DMS53 treated with DMSO at 0.1 percent for 48 hours (cell line): ENCODE measurements at regions not wholly inside any gene's neighbourhood (a gene's known extent, or its start where the extent isn't known, plus 50 kb on each side); places are given as distances from the start of the nearest gene placed in this dataset.
"Not testable (repeated sequence)": the region's sequence is repeated elsewhere in the genome, so short reads cannot be mapped to it uniquely, and the experiment has no call there.

Experiments
- DNase-seq: peaks from one replicate; lab custom pipeline; 2025; ENCODE audit not compliant: unreplicated experiment; lab: John Stamatoyannopoulos, UW

DNA sequence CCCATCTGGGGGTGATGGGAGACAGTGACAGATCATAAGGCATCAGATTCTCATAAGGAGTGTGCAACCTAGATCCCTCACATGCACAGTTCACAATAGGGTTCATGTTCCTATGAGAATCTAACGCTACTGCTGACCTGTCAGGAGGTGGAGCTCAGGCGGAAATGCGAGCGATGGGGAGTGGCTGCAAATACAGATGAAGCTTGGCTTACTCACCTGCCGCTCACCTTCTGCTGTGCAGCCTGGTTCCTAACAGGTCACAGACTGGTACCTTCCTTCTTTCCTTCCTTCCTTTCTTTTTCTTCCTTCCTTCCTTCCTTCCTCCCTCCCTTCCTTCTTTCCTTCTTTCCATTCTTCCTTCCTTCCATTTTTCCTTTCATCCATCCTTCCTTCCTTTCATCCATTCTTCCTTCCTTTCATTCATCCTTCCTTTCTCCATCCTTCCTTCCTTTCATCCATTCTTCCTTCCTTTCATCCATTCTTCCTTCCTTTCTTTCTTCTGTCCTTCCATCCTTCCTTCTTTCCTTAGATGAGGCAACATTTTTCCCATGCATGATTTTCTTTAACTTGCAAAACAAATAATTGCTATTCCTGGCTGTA is 370.0 kb upstream of the AUTS2 start:
- DNase-seq = no peak

DNA sequence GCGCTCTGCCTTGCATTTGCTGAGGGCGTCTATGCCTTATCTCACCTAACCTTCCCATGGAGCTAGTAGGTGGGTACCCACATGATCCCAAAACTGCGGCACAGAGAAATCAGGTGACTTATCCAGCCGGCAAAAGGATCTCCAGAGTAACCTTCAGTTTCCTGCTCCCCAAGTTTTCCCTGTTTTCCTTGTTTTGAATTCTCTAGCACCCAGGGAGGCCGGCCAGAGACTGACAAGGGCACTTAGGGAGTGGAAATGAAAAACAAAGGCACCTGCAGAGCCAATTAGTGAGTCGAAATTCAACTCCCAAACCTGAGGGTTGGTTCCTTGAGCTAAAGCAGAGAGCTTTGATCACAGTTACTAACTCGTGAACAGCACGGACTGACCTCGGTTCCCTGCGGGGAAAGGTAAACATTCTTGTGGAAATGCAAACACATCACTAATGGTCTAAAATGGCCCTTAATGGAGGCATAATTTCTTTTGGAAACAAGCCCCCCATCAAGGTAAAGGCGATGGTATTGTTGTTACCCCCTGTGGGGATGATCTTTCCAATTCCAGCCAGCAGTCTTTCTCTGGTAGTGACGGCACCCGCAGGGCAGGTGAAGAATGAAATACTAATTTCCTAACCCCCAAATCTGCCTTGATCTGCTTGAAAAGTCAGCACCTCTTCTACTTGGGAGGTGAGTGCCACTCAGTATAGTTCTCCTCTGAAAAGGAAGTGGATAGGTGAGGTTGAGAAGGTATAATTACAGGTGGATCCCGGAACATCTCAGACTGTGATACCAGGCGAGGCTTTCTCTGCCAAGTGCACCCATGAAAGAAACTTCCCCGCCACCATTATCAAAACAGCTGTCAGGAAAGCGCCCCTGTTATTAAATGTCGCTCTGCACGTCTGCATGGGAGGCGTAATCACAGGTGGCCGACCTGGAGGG is 365.6 kb upstream of the AUTS2 start:
- no peak for DNase-seq

DNA sequence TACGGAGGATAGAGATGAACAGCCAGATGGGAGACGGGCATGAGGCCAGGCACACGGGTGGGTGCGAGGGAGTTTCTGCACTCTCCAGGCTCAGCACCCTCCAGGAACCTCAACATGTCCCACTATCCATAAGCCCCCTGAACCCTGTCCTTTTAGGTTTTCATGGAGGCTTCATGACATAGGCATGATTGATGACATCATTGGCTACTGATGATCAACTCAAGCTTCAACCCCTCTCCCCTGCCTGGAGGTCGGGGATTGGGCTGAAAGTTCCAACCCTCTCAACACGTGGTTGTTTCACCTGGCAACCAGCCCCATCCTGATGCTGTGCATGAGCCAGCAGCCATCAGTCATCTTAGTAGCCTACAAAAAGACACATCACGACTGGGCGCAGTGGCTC is 360.7 kb upstream of the AUTS2 start:
- DNase-seq = no peak

DNA sequence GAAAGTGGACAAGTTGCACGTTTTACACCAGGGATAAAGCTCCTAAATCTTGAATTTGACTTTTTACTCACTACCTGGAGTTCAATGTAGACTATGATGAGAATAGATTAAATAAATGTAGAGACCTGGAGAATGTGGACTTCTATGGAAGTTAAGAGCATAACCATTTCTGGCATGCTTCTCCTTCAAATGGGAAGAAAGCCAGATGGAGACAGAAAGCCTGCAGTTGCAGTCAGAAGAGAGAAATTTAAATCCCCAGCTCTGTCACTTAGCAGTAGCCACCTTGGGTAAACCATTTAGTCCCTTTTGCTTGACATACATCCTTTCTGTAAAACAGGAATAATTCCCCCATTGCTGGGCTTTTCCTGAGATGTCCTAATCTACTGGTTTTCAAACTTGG is 355.3 kb upstream of the AUTS2 start:
- no peak for DNase-seq

DNA sequence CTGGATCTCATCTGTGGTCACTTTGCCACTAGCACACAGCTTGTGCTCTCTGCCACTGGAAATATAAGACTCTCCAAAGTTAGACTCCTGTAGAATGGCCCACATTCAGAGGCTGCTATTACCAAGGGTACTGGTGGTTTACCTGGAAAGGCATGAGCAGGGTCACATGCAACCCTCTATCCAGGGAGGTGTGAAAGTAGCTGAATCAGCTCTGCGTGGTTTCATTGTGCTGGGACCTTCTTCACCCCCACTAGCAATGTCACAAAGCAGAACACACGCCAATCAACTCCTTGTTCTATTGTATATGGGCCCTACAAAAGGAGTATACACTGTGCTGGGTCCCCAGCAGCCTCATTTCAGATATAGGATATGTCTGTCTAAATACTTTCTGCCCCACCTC is 353.6 kb upstream of the AUTS2 start:
- no peak for DNase-seq

DNA sequence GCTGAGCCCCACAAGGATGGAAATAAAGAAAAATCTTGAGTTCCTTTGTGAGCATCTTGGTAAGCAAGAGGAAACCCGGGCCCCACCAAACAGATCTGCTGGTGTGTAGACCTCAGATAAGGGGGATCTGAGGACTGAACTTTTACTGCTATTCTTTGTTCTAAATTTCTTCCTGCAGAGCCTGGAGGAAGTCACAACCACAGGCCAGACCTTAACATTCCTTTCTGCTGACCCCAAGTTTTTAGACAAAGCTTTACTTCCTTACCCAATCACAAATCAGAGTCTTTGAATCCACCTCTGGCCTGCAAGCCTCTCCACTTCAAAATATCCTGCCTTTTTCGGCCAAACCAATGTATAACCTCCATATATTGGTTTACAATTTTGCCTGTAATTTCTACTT is 352.6 kb upstream of the AUTS2 start:
- DNase-seq = no peak

DNA sequence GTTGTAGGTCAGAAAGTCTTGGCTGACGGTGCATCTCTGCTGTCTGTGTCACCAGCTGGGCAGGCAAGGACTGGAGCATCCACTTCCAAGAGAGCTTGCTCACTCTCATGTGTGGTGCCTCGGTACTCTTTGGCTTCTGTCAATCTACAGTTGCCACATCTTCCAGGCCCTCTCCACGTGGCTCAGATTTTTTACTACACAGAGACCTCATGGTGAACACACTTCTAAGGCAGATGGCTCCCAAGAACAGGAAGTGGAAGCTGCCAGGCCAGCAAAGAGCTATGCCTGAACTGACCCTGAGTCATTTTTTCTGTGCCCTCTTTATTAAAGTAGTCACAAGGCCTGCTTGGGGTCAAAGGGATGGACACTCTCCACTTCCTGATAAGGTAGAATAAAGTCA is 351.5 kb upstream of the AUTS2 start:
- DNase-seq = no peak

DNA sequence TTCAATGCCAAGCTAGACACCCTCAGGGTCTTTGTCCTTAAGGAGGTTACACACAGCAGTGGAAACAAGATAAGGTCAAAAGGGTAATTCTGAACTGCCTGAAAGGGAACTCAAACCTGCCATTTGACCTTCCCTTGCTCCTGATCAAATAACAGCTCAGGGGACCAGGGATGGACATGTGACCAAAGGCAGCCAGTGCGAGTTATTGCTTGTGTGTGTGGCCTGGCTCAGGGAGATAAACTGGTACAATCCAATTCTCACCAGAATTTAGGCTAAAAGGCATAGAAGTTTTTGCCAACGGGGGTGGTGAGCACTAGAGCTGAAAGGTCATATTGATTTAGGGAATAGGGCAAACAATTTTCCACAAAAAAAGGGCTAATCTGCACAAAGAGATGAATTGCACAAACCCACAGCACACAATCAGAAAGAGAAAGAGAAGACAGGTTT is 349.9 kb upstream of the AUTS2 start:
- not testable (repeated sequence) for DNase-seq

DNA sequence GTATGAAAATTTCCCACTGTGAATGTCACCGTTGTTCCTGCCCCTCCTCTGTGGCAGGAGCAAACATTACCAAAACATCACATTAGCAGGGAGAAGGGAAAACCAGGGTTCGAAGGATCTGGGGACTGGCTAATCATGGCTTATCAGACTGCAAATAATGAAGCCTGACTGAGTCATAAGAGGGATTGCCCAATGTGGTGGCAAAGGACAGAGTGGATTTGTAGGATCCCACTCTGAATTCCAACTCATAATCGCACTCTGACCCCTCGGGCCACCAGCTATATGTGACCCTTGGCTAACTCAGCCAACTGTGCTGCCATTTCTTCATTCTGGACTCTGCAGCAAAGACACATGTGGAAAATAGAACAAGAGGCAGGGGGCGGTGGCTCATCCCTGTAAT is 347.3 kb upstream of the AUTS2 start:
- no peak for DNase-seq

DNA sequence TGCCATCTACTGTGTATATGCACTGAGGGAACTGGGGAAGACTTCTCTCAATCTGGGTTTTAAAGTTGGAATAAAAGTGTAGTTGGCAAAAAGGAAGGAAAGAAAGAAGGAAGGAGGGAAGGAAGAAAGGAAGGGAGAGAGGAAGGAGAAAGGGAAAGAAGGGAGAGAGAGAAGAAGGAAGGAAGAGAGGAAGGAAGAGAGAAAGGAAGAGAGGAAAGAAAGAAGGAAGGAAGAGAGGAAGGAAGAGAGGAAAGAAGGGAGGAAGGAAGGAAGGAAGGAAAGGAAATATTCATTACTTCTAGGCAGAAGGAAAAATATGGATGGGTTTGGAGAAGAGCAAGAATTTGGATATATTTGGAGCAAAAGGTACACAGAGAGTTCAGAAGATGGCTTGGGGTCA is 343.6 kb upstream of the AUTS2 start:
- no peak for DNase-seq

DNA sequence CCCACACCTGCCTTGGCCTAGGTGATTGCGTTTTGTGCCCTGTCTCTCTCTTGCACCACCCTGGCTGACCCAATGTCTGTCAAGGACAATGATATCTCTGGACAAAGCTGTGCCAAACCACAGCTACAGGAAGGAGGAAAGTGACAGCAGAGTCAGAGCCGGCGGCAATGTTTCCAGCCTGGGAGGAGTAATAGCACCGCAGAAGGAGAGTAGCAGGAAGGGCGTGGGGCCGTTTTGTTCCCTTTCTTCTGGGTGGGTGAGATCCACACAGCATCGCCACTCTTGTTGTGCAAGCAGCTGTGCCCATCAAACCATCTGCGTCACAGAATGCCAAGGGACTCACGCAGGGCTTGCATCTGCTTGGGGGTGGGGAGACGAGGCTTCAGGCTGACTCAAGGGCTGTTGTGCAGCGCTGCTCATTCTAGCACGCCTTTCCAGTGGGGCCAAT is 341.6 kb upstream of the AUTS2 start:
- DNase-seq = no peak

DNA sequence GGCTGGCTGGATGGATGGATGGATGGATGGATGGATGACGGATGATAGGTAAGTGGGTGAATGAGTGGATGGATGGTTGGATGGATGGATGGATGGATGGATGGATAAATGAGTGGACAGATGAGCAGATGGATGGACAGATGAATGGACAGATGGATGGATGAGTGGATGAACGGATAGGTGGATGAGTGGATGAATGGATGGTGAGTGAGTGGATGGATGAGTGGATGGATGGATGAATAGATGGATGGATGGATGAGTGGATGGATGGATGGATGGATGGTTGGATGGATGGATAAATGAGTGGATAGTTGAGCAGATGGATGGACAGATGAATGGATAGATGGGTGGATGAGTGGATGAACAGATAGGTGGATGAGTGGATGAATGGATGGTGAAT is 340.7 kb upstream of the AUTS2 start:
- DNase-seq = no peak

DNA sequence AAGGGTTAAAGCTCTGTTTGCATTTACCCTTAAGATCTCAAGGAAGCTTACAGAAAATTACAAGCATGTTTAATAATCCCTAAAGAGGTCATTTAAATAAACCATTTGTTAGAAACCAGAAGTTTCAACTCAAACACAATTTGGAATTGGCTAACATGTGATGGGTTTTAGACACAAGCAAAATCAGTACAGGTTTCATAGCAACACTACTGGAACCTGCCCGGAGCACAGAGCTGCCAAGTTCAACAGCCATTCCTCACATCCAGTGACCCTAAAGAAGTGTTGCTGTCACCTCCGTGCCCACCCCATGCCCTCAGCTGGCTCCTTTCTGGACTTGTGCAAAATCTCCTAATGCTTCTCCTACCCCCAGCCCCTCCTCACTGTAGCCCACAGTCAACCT is 338.8 kb upstream of the AUTS2 start:
- DNase-seq = no peak

DNA sequence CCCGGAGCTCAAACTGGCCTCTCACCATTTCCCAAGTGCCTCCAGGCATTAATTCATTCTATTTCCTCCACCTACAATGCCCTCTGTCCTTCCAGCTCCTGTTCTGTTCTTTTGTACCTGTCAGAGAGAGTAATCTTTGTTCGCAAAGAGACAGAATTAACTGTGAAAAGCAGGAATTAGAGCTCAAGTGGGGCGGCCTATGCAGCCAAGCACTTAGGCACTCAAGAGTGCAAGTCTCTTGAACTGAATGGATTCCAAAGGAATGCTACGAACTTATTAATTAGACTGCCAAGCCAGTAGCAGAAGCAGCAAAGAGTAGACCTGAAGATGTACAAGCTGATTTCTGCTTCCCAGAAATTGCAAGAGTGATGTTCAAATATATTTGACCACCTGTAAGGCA is 338.3 kb upstream of the AUTS2 start:
- no peak for DNase-seq

DNA sequence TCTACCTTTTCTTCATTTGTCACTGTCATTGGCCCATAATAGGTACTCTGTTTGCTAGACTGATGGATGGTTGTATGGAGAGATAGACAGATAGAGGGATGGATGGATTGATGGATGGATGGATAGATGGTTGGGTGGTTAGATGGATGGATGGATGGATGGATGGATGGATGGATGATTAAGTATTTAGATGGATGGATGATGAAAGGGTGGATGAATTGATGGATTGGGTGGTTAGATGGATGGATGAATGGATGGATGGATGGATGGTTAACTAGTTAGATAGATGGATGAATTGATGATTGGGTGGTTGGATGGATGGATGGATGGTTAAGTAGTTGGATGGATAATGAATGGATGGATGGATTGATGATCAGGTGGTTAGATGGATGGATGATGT is 334.7 kb upstream of the AUTS2 start:
- no peak for DNase-seq

DNA sequence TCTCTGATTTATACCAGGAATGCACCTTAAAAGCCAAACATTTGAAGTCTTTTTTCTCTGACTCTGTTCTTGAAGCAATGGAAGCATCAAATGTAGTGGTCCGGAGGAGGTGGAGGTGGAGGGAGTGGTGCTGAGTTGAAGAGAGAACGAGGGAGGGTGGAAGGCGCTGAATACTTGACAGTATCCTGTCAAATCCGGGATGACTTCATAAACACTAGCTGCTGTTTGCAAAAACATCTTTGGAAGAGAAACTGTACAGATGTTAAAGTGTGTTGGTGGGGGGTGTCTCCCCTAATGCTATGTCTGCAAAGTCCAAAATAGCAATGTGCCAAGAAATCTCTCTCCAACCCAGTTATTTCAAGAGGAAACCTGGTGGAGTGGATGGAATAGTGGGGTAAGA is 328.5 kb upstream of the AUTS2 start:
- DNase-seq = no peak

DNA sequence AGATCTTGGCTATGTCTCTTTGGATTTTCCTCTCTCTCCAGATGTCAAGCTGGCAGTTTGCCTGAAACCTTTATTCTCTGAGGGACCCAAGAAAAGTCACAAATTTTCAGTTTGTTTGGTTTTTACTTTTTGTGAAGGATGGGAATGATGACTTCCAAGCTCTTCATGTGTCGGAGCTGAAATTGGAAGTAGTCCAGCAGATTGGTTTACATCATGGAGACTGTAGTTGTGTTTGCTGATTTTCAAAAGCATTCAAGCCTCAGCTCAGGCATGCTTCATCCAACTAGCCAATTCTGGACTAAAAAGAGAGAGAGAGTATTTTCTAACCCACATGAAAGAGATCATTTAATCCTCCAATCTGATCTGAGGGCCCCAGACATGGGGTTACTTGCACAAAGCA is 326.2 kb upstream of the AUTS2 start:
- no peak for DNase-seq

DNA sequence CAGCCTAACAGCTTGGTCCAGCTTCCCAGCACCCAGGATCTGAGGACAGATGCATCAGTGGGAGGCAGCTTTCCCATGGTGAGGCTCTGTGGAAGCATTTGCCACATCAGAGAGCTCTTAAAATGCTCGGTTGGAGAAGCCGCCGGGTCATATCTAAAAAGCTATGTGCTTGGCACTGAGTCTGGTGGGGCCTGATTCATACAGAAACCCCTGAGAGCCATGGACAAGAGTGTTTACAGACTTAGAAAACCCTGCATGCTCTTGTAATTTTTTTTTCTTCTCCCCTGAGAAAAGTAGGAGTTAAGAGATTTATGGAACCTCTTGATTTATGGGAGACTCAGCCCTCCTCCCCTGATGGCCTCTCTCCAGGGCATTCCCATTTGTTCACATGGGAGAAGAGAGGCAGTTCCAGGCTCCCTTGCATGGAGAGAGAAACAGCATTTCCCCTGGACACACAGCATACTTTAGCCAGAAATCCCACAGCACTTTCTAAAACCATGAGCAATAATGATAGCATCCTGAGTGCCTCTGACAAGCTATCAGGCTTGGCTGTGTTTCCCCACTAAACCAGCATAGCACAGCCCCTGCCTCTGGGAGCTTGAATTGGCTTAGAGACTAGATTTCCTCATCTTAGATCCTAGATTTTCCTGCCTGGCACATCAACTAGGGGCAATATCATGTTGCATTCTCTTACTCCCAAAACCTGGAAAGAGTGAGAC is 322.1 kb upstream of the AUTS2 start:
- DNase-seq = no peak

DNA sequence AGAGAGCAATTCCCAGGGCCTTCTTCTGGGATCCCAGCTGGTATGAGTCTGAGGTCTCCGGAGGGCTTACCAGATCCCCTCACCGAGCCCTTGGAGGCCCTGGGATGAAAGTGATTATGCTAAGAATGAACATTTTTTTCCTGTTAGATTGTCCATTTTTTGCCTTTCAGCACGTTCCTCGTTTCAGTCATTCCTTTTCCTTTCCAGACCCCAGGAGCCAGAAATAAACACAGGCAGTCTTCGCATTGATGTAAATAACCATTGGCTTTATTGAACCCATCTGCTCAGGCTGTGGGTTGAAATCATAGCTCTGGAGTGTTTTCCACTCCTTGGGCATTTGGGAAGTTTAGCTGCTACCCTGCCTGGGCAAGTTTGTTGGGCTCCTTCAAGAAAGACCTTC is 320.9 kb upstream of the AUTS2 start:
- no peak for DNase-seq

DNA sequence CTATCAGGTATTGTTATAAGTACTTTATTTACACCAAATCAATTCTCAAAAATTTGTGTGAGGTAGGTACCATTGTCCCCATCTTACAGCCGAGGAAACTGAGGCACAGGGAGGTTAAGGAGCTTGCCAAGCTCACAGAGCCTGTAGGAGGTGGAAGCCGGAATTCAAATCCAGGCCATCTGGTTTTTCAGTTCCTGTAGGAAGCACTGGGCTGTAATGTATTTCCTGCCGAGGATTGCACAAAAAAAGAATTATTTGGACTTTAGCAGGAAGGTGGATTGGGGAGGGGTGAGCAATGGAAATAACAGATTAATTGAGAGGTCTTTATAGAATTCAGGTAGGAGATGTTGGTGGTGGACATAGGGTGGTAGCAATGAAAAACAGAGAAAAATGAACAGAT is 315.3 kb upstream of the AUTS2 start:
- no peak for DNase-seq

DNA sequence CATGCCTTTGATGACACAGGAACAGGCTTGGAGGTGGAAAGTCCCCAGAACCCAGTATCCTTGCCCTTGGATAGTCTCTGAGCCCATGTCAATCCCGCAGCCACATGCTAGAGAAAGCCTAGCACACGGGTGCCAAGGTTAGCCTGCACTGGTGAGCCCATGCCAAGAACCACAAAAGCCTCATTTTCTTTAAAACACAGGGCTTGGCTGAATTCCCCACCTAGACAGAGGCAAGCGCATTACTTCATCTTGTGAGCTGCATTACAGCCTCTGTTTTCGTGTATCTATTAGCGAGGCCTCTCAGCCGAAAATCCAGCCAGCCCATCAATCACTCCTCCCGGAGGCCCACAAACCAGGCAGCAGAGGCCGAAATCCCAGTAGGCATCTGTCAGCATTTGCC is 314.9 kb upstream of the AUTS2 start:
- DNase-seq = no peak

DNA sequence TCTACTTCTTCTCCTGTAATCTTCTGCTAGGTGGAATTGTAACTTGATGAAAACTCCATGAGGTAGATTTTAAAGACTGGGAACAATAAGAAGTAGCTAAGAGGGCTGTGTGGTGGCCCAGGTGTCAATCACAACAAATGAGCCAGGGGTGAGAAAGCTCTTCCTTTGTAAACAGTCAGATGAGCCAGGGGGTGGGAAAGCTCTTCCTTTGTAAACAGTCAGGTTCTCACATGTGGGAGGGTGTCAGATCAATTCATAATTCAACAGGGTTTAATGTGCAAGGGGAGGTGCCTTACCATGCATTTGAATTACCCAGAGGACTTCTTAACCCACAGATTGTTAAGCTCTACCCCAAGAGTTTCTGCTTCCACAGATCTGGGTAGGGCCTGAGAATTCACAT is 312.4 kb upstream of the AUTS2 start:
- DNase-seq = no peak
